ENCODE measurements at regions not wholly inside any gene's neighbourhood (a gene's known extent, or its start where the extent isn't known, plus 50 kb on each side); places are given as distances from the start of the nearest gene placed in this dataset.

DNA sequence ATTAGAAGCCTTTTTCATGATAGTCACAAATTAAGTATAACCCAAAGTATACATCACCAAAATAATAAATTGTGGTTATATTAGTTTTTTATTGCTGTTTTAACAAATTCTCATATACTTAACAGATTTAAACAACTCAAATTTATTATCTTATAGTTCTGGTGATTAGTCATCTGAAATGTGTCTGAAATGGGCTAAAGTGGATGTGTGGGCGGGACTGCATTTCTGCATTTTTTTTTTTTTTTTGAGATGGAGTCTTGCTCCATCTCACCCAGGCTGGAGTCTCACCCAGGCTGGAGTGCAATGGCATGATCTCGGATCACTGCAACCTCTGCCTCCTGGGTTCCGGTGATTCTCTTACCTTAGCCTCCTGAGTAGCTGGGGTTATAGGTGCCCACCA, 891.5 kb upstream of the CELF2 start:
- TF ChIP-seq, protein P1, sequence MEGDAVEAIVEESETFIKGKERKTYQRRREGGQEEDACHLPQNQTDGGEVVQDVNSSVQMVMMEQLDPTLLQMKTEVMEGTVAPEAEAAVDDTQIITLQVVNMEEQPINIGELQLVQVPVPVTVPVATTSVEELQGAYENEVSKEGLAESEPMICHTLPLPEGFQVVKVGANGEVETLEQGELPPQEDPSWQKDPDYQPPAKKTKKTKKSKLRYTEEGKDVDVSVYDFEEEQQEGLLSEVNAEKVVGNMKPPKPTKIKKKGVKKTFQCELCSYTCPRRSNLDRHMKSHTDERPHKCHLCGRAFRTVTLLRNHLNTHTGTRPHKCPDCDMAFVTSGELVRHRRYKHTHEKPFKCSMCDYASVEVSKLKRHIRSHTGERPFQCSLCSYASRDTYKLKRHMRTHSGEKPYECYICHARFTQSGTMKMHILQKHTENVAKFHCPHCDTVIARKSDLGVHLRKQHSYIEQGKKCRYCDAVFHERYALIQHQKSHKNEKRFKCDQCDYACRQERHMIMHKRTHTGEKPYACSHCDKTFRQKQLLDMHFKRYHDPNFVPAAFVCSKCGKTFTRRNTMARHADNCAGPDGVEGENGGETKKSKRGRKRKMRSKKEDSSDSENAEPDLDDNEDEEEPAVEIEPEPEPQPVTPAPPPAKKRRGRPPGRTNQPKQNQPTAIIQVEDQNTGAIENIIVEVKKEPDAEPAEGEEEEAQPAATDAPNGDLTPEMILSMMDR (IDR thresholded peaks at IDR 0.05; ENCODE audit: unreplicated experiment), result no peak
- no peak overlapping the region for H3K27ac Mint-ChIP-seq
- H3K9me3 Mint-ChIP-seq (ENCODE audit: low read depth), result no peaks in the 10 kb centered on the region
- DNase-seq (ENCODE audit: low spot score, unreplicated experiment), result no peak
- no peaks in the 10 kb centered on the region for H3K36me3 Mint-ChIP-seq (ENCODE audit: insufficient read depth)
- no peak overlapping the region for H3K4me3 Mint-ChIP-seq (ENCODE audit: low read depth)
- no peaks in the 10 kb centered on the region for H3K4me1 Mint-ChIP-seq (ENCODE audit: low read depth)
- H3K27me3 Mint-ChIP-seq, result no peaks in the 10 kb centered on the region

DNA sequence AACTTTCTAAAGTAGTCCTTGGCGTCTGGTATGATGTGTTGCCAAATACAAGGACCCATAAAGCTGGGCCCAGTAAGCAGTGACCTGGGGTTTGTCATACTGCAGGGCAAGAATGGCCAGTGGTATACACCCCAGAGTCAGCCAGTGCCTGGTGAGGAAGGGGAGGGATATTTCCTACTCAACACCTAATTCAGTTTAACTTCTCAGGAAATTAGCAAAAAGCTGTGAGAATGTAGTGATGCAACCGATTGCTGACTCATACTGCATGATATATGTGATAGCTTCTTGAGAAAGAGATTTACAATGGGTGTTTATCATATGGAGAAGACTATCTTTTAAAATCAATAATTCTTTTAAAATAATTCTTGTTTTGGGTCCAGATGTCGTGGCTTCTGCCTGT, 889.3 kb upstream of the CELF2 start:
- Mint-ChIP-seq H3K27ac (no peak overlapping the region), H3K4me1 (ENCODE audit: low read depth) (no peaks in the 10 kb centered on the region), H3K9me3 (ENCODE audit: low read depth) (no peaks in the 10 kb centered on the region), H3K27me3 (no peaks in the 10 kb centered on the region), H3K36me3 (ENCODE audit: insufficient read depth) (no peaks in the 10 kb centered on the region), H3K4me3 (ENCODE audit: low read depth) (no peak overlapping the region)
- TF ChIP-seq, protein P1 (IDR thresholded peaks at IDR 0.05; ENCODE audit: unreplicated experiment), result no peak
- no peak for DNase-seq (ENCODE audit: low spot score, unreplicated experiment)

DNA sequence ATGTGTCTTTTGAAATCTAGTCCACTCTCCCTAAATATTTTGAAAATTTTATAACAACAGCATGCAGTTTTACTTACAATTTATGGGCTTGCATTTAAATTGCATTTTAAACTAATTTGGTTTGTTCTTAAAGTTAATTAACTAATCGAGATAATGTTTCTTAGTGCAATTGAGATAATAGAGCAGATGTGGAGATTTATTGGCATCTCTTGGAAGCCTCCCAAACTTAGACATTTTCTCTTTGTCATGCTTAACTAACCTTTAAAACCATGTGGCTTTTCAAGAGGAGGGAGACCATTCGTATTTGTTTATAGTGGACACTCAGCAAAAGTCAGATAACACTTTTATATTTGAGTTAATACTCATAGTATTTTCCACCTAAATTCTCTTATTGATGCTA, 887.0 kb upstream of the CELF2 start:
- DNase-seq (ENCODE audit: low spot score, unreplicated experiment), result no peak
- Mint-ChIP-seq H3K27ac (no peak overlapping the region), H3K4me3 (ENCODE audit: low read depth) (no peak overlapping the region), H3K9me3 (ENCODE audit: low read depth) (no peaks in the 10 kb centered on the region), H3K27me3 (no peaks in the 10 kb centered on the region), H3K4me1 (ENCODE audit: low read depth) (peaks cover 1% of the 10 kb centered on the region), H3K36me3 (ENCODE audit: insufficient read depth) (no peaks in the 10 kb centered on the region)
- TF ChIP-seq, protein P1 (IDR thresholded peaks at IDR 0.05; ENCODE audit: unreplicated experiment), result no peak

DNA sequence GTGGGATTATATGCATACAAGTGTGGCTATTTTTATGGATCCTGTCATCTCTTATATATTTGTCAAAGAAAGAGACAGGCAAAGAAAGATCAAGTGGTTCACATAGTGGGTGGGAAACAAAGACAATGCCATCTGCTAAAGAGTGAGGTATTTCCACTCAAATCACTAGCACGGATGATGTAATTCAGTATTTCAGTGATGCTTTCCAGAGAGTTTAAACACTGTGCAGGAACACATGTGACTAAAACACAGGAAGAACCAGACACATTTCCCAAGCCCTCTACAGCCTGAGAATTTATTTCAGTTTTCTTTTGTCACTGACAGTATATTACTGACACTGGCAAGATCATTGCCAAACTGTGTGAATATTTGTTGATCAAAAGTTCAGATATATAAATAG, 885.7 kb upstream of the CELF2 start:
- no peak for DNase-seq (ENCODE audit: low spot score, unreplicated experiment)
- no peak overlapping the region for H3K4me3 Mint-ChIP-seq (ENCODE audit: low read depth)
- no peaks in the 10 kb centered on the region for H3K36me3 Mint-ChIP-seq (ENCODE audit: insufficient read depth)
- H3K27ac Mint-ChIP-seq, result no peak overlapping the region
- no peaks in the 10 kb centered on the region for H3K9me3 Mint-ChIP-seq (ENCODE audit: low read depth)
- TF ChIP-seq, protein P1 (IDR thresholded peaks at IDR 0.05; ENCODE audit: unreplicated experiment), result no peak
- peaks cover 1% of the 10 kb centered on the region for H3K4me1 Mint-ChIP-seq (ENCODE audit: low read depth)
- no peaks in the 10 kb centered on the region for H3K27me3 Mint-ChIP-seq

DNA sequence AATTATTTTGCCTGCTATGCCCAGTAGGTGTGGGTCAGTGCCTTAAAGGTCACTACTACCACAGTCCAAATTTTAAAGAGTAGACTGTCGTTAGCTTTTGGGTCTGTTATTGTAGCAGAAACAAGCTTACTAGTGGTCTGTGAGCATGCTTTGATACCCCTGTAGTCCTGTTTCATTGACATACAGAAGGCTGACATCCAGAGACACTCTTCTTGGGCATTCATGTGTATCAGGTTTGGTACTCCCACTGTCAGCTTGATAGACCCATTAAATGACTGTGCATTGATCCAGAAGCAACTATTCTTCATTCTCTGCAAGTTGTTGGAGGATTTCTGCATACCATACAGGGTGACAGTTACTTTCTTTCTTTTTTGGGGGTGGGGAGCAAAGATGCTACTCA, 884.4 kb upstream of the CELF2 start:
- no peaks in the 10 kb centered on the region for H3K9me3 Mint-ChIP-seq (ENCODE audit: low read depth)
- H3K4me3 Mint-ChIP-seq (ENCODE audit: low read depth), result no peak overlapping the region
- no peak for DNase-seq (ENCODE audit: low spot score, unreplicated experiment)
- TF ChIP-seq, protein P1 (IDR thresholded peaks at IDR 0.05; ENCODE audit: unreplicated experiment), result no peak
- H3K36me3 Mint-ChIP-seq (ENCODE audit: insufficient read depth), result no peaks in the 10 kb centered on the region
- peaks cover 1% of the 10 kb centered on the region for H3K4me1 Mint-ChIP-seq (ENCODE audit: low read depth)
- H3K27ac Mint-ChIP-seq, result no peak overlapping the region
- H3K27me3 Mint-ChIP-seq, result no peaks in the 10 kb centered on the region

All from progenitor cell of endocrine pancreas (in vitro differentiated cells).